HG02981 (cell line): ENCODE measurements at regions not wholly inside any gene's neighbourhood (a gene's known extent, or its start where the extent isn't known, plus 50 kb on each side); places are given as distances from the start of the nearest gene placed in this dataset.
A peak's percentile ranks its signal among the peaks of the same experiment; 100 is the strongest.

Experiments used
- ATAC-seq: cut with Tn5 transposase; IDR thresholded peaks from one replicate; pipeline ENCODE4 v1.9.1; 2021; ENCODE audit warnings: mild to moderate bottlenecking, moderate library complexity; ENCODE audit not compliant: unreplicated experiment

DNA sequence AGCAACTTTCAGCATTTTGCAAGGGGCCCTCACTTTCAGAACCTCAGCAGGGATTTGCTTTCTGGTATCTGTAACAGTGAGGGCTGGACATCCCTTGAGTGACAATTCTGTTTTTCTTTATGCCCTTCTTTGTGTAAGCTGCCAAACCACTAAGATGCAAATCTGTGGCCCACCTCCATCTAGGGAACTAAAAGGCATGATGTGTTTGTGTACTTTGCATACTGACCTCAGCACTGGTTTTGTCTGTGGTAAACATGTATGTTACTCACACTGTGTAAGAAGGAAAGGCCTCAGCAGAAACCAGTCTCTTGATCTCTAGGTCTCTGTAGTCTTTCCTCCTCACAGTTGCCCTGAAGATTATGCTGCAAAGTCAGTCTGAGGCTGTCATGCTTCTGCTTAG, 396.6 kb upstream of the DYNLRB2 start:
- peak; percentile 99 for ATAC-seq

- no peak for ATAC-seq
Measured at GRCh38 chr16:80142940-80143339, 397.9 kb upstream of the DYNLRB2 start.

DNA sequence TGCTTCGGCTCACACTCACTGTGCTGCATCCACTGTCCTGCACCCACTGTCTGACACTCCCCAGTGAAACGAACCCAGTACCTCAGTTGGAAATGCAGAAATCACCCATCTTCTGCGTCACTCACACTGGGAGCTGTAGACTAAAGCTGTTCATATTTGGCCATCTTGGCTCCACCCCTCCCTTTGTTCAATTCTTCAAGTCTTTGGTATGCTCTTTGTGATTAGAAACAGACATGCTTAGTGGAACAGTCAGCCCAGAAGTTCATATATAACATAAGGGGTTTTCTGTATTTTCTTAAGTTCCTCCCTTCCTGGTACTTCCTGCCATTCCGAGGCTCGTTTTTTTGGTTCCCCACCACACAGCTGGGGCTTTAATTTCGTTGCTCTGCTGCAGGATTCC, 398.5 kb upstream of the DYNLRB2 start:
- no peak for ATAC-seq

DNA sequence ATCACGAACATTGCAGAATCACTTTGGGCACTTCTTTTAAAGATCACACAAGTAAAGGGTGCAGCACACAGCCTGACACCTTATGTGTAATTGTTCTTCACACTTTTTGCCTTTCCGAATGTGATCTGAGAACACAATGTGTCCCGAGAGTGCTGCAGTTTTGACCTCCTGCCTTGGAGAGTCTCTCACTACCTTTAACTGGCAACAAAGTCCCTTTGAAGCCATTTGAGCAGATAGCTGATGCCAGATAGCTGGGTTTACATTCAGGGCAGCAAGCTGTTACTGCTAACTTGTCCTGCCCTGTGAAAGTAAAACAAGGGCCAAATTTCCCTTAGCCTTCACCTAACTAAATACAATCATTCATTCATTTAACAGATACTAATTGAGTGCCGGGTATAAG, 411.0 kb upstream of the DYNLRB2 start:
- no peak for ATAC-seq

DNA sequence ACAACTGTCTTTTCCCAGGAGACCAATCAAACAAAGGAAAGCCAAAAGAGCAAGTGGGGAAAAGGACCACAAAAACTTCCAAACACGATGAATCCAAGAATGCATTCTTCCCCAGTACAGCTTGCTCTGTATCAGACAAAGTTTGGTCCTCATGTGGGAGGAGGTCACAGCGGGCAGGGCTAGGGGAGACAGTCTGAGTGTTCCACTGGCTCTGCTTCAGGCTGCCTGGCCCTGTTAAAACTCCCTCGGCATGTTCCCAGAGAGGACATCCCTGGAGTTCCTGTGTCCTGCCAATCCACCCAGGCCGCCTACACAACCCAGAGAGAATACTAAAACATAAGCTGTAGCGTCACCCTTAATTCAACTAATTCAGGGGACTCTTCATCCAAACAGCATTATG, 415.1 kb upstream of the DYNLRB2 start:
- no peak for ATAC-seq

GRCh38 chr16:80123189-80123588, 417.6 kb upstream of the DYNLRB2 start:
- no peak for ATAC-seq

DNA sequence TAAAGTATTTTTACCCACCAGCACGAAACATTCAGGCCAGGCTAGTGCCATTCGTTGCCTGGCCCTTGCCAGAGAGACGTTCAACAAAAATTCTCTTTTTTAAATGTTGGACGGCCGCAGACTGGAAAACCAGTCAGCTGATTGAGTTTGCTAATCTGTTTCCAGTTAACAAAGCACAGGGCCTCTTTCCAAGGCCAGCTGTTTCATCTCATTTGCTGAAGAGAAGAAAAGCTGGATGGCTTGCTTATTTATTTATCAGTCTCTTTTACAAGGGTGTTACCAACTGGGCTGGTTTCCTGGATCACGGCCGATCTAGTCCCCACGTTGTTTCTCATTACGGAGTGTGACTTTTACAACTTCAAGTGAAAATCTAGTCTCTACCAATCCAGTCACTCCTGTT, 418.7 kb upstream of the DYNLRB2 start:
- ATAC-seq = no peak

DNA sequence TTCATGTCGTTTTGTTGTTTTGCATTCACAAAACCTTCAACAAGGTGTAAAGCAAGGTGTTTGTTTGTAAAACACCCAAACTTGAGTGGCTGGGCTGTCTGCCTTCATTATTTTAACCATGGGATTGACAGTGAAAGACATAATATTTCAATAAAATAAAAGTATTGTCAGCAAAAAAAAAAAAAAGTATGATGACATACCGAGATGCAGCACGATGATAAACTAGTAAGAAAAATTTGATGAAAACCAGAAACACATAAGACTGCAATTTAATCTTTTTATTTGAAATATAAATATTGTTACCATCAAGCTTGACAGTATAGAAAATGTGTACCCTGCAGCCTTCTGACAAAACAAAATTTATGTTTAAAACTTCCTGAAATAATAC, 419.3 kb upstream of the DYNLRB2 start:
- no peak for ATAC-seq

GRCh38 chr16:80120899-80121521, 419.8 kb upstream of the DYNLRB2 start:
- no peak for ATAC-seq

DNA sequence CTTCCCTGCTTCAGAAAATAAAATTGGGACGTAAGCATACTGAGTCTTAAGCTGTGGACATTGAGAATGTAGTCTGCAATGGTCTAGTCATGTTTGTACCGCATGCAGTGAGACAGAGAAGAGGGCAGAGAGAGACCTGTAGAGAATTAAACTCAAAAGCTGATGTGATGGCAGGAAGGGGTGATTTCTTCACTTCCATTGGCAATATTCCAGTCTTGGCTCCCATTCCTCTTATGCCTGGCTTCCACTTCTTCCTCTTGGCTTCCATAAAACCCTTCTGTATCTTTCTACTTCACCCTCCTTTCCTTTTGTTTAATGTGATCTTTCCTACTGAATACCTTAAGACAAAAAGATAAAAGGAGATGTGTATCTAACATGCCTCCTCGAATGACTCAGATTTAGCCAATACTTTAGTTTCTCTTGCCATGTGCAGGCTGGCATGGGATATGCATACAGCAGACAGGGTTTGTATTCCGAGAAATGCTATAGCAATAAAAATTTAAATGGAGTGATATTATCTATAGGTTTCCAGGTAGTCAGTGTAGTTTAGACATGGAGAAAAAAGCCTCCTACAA, 423.1 kb upstream of the DYNLRB2 start:
- ATAC-seq = no peak

DNA sequence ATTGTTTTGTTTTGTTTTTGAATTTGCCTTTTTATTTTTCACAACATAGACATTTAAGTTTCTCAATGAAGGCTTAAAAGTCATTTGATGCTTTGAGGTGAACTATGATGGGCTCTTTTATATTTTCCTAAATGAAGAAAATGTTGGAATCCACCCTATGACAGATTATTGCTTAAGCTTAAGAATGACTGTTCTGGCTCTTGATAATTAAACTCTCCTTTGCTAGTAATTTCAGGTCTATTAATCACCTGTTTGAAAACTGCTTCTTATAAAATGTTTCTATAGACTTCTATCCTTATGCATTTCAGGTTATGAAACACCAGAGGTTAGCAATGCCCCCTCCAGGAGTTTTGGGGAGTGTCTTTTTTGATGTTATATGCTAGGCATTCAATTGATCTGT, 424.1 kb upstream of the DYNLRB2 start:
- ATAC-seq = no peak

DNA sequence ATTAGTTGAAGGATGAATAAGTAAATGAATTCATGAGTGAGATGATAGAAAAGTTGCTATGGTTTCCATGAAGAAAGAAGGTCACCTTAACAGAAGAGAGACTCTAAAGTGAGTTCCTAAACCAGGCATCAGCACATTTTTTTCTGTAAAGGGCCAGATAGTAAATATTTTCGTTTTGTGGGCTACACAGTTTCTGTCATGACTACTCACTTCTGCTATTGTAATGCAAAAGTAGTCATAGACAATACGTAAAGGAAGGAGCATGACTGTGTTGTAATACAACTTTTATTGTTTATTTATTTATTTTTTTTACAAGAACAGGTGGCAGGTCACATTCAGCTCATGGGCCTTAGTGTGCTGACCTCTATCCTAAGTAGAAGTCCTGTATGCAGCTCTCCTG, 426.1 kb upstream of the DYNLRB2 start:
- ATAC-seq = peak; percentile 65

DNA sequence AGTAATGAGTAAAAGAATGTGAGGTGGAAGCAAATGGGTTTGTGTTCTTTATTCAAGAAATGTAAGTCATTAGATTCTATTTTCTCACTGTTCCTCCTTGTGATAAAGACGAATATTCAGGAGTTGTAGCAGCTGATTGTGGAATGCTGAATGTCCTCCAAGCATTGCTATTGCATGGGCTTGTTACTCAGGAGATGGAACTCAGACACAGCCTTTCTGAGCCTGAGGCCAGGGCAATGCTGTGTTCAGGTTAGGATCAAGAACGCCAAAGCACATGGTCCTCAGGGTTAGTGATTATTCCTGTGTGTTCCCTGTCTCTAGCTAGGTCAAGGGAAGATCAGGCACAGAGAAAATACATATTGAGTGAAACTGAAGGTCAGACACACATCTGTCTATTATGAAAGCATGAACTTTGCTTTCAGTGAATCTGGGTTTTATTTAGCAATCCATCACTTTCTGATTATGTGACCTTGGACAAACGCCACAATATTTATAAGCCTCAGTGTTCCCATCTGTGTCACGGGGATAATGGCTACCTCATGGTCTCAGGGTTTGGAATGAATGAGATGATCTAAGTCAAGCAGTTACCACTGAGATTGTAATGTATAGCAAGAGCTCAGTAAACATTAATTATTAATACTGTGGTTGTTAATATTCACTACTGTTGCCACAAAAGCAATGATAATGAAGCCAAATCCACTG, 426.8 kb upstream of the DYNLRB2 start:
- no peak for ATAC-seq

DNA sequence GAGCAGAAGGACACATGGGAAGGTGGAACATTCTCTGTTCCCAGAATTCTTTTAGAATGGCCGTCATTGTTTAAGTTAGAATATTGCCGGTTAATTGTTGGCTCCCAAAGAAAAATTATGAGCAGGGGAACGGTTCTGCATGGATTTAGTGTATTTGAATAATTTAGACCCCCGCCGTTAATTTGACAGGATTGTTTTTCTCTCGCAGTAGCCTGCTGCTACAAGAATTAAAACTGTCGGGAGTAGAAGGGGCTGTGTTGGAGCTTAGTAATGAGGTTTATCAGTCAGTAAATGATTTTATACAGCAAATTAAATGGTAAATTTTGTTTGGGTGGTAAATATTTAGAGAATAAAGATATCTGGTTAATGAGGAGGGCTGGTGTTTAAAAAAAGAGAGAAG, 431.2 kb upstream of the DYNLRB2 start:
- ATAC-seq = no peak

- ATAC-seq = no peak
Measured at GRCh38 chr16:80107900-80108299, 432.9 kb upstream of the DYNLRB2 start.

GRCh38 chr16:80105751-80106150, 435.0 kb upstream of the DYNLRB2 start:
- no peak for ATAC-seq

DNA sequence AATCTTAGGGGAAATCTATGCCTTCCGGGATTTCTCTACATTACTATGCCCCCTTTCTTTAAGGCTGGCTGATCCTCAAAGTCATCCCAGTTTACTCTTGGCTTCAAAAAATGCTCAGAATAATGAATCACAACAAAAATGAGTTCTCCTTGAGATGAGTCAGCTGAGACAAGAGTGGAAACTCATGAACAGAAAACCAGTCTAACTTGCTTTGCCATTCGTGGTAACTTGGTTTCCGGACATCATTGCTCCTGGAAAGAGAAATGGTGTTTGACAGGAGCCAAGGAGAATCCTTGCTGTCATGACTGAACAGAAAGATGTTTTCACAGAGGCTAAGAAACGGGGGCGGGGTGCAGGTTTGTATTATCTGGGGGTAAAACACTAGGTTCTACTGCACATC, 435.6 kb upstream of the DYNLRB2 start:
- ATAC-seq = no peak

GRCh38 chr16:80104401-80104800, 436.4 kb upstream of the DYNLRB2 start:
- no peak for ATAC-seq

- no peak for ATAC-seq
Measured at GRCh38 chr16:80103463-80103862, 437.3 kb upstream of the DYNLRB2 start.

- ATAC-seq = no peak
Measured at GRCh38 chr16:80100846-80101451, 439.8 kb upstream of the DYNLRB2 start.

GRCh38 chr16:80100186-80100585, 440.6 kb upstream of the DYNLRB2 start:
- no peak for ATAC-seq

DNA sequence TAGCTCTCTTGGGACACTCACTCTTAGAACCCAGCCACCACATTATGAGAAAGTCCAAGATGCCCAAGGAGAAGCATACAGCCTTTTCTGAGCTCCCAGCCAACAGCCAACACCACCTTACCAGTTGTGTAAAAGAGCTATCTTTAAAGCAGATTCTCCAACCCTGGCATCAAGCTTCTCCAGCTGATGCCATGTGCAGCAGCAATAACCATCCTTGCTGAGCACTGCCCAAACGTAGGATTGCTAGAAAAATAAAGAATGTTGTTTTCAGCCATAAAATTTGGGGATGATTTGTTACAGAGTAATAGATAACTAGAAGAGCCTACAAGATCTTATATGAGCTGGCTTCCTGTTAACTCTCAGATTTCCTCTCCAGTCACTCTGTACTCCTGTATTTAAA, 443.7 kb upstream of the DYNLRB2 start:
- ATAC-seq = no peak
